ENCODE measurements at regions not wholly inside any gene's neighbourhood (a gene's known extent, or its start where the extent isn't known, plus 50 kb on each side); places are given as distances from the start of the nearest gene placed in this dataset.
"Not testable (repeated sequence)": the region's sequence is repeated elsewhere in the genome, so short reads cannot be mapped to it uniquely, and the experiment has no call there.

- DNase-seq: no peak
Measured at GRCh38 chr14:27836386-27836785, 930.2 kb upstream of the FOXG1 start.

DNA sequence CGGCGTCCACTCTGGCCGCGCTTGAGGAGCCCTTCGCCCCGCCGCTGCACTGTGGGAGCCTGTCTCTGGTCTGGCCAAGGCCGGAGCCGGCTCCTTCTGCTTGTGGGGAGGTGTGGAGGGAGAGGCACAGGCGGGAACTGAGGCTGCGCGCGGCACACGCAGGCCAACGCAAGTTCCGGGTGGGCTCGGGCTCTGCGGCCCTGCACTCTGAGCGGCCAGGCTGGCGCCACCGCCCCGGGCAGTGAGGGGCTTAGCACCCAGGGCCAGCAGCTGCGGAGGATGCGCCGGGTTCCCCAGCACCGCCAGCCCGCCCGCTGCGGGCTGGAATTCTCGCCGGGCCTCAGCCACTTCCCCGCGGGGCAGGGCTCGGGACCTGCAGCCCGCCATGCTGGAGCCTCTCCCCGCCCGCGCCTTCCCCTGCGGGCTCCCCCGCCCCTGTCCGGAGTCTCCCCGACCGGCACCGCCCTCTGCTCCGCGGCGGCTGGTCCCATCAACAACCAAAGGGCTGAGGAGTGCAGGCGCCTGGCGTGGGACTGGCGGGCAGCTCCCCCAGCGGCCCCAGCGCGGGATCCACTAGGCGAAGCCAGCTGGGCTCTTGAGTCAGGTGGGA lies 921.2 kb upstream of the FOXG1 start:
- no peak for DNase-seq

DNA sequence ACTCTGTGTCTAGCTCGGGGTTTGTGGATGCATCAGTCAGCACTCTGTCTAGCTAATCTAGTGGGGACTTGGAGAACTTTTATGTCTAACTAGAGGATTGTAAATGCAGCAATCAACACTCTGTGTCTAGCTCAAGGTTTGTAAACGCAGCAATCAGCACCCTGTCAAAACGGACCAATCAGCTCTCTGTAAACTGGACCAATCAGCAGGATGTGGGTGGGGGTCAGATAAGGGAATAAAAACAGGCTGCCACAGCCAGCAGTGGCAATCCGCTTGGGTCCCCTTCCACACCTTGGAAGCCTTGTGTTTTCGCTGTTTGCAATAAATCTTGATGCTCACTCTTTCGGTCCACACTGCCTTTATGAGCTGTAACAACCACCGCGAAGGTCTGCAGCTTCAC lies 920.7 kb upstream of the FOXG1 start:
- DNase-seq: no peak

DNA sequence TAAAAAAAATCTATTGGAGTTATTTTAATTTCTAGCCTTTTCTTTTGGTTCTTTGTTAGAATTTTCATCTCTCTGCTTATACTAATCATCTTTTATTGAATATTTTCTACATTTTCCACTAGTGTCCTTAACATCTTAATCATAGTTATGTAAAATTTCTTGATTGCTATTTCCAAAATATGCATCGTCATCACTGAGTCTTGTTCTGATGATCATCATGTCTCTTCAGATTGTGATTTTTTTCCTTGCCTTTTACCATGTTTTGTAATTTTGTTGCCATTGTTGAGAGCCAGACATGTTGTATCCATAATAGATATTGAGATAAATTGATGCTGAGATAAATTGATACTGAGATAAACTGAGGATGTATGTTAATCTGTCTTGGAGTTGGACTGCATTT lies 919.1 kb upstream of the FOXG1 start:
- DNase-seq: not testable (repeated sequence)

DNA sequence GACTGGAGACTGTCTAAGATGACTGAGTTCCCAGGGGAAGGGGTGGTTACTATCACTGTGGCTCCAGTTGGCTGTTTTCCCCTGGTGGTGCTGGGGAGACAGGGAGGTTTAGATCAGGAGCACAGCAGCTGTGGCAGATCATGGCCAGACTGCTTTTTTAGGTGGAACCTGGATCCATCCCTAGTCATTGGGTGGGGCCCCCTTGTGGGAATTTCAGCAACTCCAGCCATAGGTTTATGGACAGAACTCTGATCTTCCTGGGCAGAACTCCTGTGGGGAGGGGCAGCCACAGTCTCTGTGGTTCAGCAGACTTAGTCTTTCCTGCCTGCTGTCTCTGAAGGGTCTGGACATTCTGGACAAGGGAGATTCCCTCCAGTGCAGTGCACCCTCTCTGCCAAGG lies 917.4 kb upstream of the FOXG1 start:
- DNase-seq: not testable (repeated sequence)

DNA sequence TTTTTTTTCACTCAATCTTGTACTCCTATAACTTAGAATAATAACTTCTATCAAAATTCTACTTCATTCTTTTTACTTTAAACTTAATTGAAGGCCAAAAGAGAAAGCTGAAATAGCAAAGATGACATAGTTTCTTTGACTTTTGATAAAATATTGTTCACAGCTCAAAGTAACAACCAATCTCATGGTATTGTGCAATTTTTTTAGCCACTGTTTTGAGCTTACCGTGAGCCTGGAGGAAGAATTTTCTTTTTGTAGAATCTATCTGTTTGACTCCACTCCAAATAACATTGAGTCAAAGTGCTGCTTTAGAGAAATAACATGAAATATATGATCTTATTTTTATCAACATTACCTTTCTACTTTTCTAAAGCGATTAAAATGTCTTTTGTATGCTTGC lies 903.9 kb upstream of the FOXG1 start:
- DNase-seq: no peak

DNA sequence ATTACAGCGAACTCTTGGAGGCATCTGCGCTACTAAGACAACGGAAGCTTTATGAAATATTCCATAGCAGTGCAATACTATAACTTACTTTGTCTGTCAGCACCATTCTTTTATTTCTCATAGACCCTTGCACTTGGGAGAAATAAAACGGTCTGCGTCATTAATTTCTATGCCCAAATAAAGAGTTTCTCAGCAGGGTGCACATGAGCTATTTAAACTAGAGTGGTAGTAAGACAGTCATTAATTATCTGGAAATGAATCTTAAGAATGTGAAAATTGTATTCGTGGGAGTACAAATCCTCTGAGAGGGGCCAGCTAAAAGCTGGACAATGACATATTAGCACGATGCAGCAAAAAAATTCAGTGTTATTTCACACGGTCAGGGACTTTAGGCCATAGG lies 903.4 kb upstream of the FOXG1 start:
- DNase-seq: no peak

- no peak for DNase-seq
Measured at GRCh38 chr14:27881063-27881462, 885.5 kb upstream of the FOXG1 start.

GRCh38 chr14:27881646-27882045 lies 884.9 kb upstream of the FOXG1 start:
- DNase-seq: no peak

GRCh38 chr14:27886256-27886655 lies 880.3 kb upstream of the FOXG1 start:
- DNase-seq: no peak

DNA sequence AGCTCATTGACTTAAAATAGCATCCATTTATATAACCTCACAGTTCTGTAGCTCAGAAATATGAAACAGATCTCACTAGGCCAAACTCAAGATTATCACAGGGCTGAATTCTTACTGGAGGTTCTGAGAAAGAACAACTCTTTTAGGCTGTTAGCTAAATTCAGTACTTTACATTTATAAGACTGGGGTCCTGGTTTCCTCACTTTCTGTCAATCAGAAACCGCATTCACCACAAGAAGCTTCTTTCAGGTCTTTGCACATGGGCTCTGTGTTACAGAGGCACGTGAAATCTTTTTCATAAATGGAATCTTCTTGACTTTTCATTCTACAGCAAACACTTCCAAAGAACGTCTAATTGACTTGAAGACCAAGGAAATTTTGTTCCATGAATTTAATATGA lies 876.3 kb upstream of the FOXG1 start:
- DNase-seq: no peak

DNA sequence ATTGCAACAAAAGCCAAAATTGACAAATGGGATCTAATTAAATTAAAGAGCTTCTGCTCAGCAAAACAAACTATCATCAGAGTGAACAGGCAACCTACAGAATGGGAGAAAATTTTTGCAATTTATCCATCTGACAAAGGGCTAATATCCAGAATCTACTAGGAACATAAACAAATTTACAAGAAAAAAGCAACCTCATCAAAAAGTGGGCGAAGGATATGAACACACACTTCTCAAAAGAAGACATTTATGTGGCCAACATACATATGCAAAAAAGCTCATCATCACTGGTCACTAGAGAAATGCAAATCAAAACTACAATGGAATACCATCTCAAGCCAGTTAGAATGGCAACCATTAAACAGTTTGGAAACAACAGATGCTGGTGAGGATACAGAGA lies 858.1 kb upstream of the FOXG1 start:
- DNase-seq: not testable (repeated sequence)

DNA sequence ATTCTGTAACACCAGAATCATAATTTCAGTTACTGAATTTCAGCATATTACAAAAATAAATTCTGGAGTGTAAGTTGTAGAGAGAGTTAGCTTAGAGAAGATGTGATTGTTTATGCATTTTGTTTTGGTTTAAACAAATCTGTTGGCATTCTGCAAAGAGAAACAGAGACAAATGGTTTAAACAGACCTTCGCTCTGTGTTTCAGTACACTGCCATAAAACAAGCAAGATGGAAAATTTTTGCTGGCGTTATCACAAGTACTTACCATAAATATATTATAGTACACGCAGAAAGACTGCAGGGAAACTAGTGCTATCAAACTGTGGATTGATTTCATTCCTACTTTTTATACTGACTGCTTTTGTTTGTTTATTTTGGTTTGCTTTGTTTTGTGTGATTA lies 850.3 kb upstream of the FOXG1 start:
- no peak for DNase-seq

- no peak for DNase-seq
Measured at GRCh38 chr14:27917896-27918295, 848.7 kb upstream of the FOXG1 start.

- DNase-seq: no peak
Measured at GRCh38 chr14:27927519-27927918, 839.1 kb upstream of the FOXG1 start.

DNA sequence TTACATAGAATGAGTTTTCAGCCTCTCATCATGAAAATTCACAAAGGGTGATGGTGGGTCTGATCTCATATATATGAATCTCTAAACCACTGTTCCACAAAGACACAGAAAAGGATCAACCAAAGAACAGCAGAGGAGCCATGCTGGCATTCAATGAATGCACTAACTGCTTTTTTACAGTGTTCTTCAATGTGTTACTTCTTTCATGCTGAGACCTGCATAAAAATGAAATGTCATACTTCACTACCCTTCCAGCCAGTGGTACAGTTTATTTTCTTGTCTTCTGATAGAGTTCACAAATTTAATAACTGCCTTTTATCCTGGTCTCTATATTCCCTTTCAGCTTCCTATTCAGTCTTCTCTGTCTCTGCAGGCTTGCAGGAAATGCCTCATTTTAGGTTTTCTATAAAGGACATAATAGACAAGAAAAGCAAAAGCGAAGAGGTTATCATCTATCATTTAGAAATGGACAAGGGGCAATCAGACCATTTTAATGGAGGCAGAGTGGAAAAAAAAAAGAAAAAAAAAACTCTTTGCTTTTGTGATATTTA lies 836.7 kb upstream of the FOXG1 start:
- DNase-seq: no peak

- no peak for DNase-seq
Measured at GRCh38 chr14:27938392-27938791, 828.2 kb upstream of the FOXG1 start.

DNA sequence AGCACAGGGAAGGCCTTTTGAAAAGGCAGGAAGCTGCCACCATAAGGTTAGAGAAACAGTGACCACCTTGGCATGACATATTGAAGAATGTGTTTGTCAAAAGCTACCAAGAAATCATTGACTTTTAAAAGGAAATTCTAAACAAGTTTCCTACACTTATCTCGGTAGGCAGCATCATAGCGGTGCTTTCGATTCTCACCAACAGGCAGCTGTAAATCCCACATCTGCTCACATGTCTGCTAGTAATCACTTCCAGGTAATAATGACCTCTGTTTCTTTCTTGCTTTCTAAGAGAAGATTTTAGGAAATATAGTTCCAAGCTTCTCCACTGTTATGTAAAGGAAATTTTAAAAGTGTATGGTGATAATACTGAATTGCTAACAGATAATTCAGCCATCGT lies 821.1 kb upstream of the FOXG1 start:
- DNase-seq: no peak

DNA sequence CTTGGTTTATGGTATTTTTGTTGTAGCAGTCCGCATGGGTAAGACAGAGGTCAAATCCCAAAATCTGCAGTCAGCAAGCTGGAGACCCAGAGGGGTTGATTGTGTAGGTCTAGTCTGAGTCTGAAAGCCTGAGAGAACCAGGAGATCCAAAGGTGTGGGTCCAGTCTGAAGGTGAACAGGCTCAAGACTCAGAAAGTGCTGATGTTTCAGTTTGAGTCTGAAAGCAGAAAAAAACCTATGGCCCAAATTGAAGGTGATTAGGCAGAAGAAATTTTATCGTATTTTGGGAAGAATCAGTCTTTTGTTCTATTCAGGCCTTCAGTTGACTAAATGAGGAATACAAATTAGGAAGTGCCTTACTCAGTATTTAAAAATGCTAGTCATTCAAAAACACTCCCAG lies 807.8 kb upstream of the FOXG1 start:
- no peak for DNase-seq

GRCh38 chr14:27995691-27996090 lies 770.9 kb upstream of the FOXG1 start:
- DNase-seq: no peak

- DNase-seq: no peak
Measured at GRCh38 chr14:28001002-28001401, 765.6 kb upstream of the FOXG1 start.

GRCh38 chr14:28012629-28013415 lies 753.8 kb upstream of the FOXG1 start:
- DNase-seq: no peak

GRCh38 chr14:28020112-28020511 lies 746.5 kb upstream of the FOXG1 start:
- no peak for DNase-seq

GRCh38 chr14:28023853-28024252 lies 742.7 kb upstream of the FOXG1 start:
- DNase-seq: no peak

DNA sequence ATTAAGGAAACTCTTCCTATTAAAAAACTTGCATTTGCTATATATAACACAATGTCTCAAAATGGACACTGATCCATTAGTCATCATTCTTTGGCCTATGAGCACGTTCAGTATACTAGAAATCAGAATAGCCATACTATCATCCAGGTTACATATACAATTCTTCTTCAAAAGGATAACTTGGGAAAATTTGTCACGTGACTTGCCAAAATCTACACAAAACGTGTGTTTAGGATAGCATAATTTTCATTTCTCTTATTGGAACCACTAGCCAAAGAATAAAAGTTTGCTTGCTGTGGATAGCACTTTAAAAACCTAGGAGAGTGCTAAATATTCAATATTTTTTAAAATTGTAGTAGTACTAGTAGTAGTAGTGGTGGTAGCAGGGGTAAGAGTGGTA lies 714.3 kb upstream of the FOXG1 start:
- no peak for DNase-seq
